8988T (cell line): ENCODE measurements at regions not wholly inside any gene's neighbourhood (a gene's known extent, or its start where the extent isn't known, plus 50 kb on each side); places are given as distances from the start of the nearest gene placed in this dataset.

Source experiments
- DNase-seq: peaks from one replicate; pipeline ENCODE4 v3.0.0; 2011

- DNase-seq, result no peak
These were observed 318.2 kb downstream of the NUAK1 start for GRCh38 chr12:105820429-105821125.

- DNase-seq, result no peak
These were observed 316.3 kb downstream of the NUAK1 start for GRCh38 chr12:105822131-105823105.

GRCh38 chr12:105823810-105824209 lies 314.9 kb downstream of the NUAK1 start:
- DNase-seq, result no peak

GRCh38 chr12:105825141-105825540 lies 313.6 kb downstream of the NUAK1 start:
- DNase-seq, result no peak

GRCh38 chr12:105831372-105831771 lies 307.4 kb downstream of the NUAK1 start:
- DNase-seq, result no peak

- no peak for DNase-seq
These were observed 306.7 kb downstream of the NUAK1 start for GRCh38 chr12:105832021-105832420.

GRCh38 chr12:105832806-105833205 lies 305.9 kb downstream of the NUAK1 start:
- no peak for DNase-seq

GRCh38 chr12:105834496-105834895 lies 304.3 kb downstream of the NUAK1 start:
- no peak for DNase-seq

- no peak for DNase-seq
These were observed 303.0 kb downstream of the NUAK1 start for GRCh38 chr12:105835580-105836241.

GRCh38 chr12:105836242-105836622 lies 302.5 kb downstream of the NUAK1 start:
- no peak for DNase-seq

GRCh38 chr12:105839629-105840127 lies 299.1 kb downstream of the NUAK1 start:
- no peak for DNase-seq

- DNase-seq, result no peak
These were observed 298.4 kb downstream of the NUAK1 start for GRCh38 chr12:105840384-105840783.

- no peak for DNase-seq
These were observed 296.9 kb downstream of the NUAK1 start for GRCh38 chr12:105841840-105842239.

GRCh38 chr12:105843561-105843960 lies 295.2 kb downstream of the NUAK1 start:
- DNase-seq, result no peak

GRCh38 chr12:105843986-105844760 lies 294.6 kb downstream of the NUAK1 start:
- no peak for DNase-seq

- DNase-seq, result no peak
These were observed 292.4 kb downstream of the NUAK1 start for GRCh38 chr12:105846331-105846730.

GRCh38 chr12:105847068-105847467 lies 291.7 kb downstream of the NUAK1 start:
- DNase-seq, result no peak

- no peak for DNase-seq
These were observed 290.5 kb downstream of the NUAK1 start for GRCh38 chr12:105848286-105848685.

- no peak for DNase-seq
These were observed 288.4 kb downstream of the NUAK1 start for GRCh38 chr12:105850103-105850968.

- no peak for DNase-seq
These were observed 286.3 kb downstream of the NUAK1 start for GRCh38 chr12:105852496-105852895.

- DNase-seq, result no peak
These were observed 285.8 kb downstream of the NUAK1 start for GRCh38 chr12:105852951-105853350.
